ENCODE measurements at regions not wholly inside any gene's neighbourhood (a gene's known extent, or its start where the extent isn't known, plus 50 kb on each side); places are given as distances from the start of the nearest gene placed in this dataset.

GRCh38 chr4:176383273-176384077, 63.7 kb downstream of the SPCS3 start:
- ChIA-PET CTCF (ENCODE audit: partially characterized antibody) (no interaction called here), POLR2A (ENCODE audit: partially characterized antibody) (no interaction called here)
- peaks cover 0 to 3% (median 0%) of the 10 kb centered on the region in 8 donors for H3K9me3 Mint-ChIP-seq
- H3K36me3 ChIP-seq (ENCODE audit: insufficient read depth, low read length) = no peaks in the 10 kb centered on the region
- H3K27me3 ChIP-seq (ENCODE audit: insufficient read depth, low read length) = no peaks in the 10 kb centered on the region
- H3K4me1 ChIP-seq (ENCODE audit: insufficient read depth, low read length) = no peaks in the 10 kb centered on the region
- H3K36me3 Mint-ChIP-seq = no peaks in the 10 kb centered on the region
- no peaks in the 10 kb centered on the region for H3K9me3 ChIP-seq (ENCODE audit: control insufficient read depth in 1 of 2, low read length in 2 of 2)
- H3K27ac ChIP-seq (ENCODE audit: low read depth, low read length) = no peak overlapping the region
- peaks cover 0 to 2% (median 0%) of the 10 kb centered on the region in 4 donors for H3K4me1 Mint-ChIP-seq
- no peak overlapping the region for H3K27ac Mint-ChIP-seq
- intact Hi-C loops (cut with micrococcal nuclease) = no loop called here
- no peak overlapping the region for H3K4me3 ChIP-seq (ENCODE audit: low read length in 2 of 2)
- no peak overlapping the region for H3K4me3 Mint-ChIP-seq
- H3K27me3 Mint-ChIP-seq = peaks cover 0 to 3% of the 10 kb centered on the region in 2 donors
- DNase-seq = no peak

GRCh38 chr4:176385601-176386000, 65.8 kb downstream of the SPCS3 start:
- Histone ChIP-seq H3K36me3 (ENCODE audit: insufficient read depth, low read length) (no peaks in the 10 kb centered on the region), H3K27ac (ENCODE audit: low read depth, low read length) (no peak overlapping the region), H3K27me3 (ENCODE audit: insufficient read depth, low read length) (no peaks in the 10 kb centered on the region), H3K4me1 (ENCODE audit: insufficient read depth, low read length) (no peaks in the 10 kb centered on the region), H3K9me3 (ENCODE audit: control insufficient read depth in 1 of 2, low read length in 2 of 2) (no peaks in the 10 kb centered on the region), H3K4me3 (ENCODE audit: low read length in 2 of 2) (no peak overlapping the region)
- POLR2A ChIA-PET (ENCODE audit: partially characterized antibody) = no interaction called here
- Mint-ChIP-seq H3K4me1 (peaks cover 0 to 2% (median 0%) of the 10 kb centered on the region in 4 donors), H3K27ac (no peak overlapping the region), H3K4me3 (no peak overlapping the region), H3K36me3 (no peaks in the 10 kb centered on the region), H3K9me3 (peaks cover 0 to 5% (median 0%) of the 10 kb centered on the region in 8 donors), H3K27me3 (peaks cover 3 to 8% of the 10 kb centered on the region in 2 donors)
- no peak for DNase-seq
- CTCF ChIA-PET (ENCODE audit: partially characterized antibody) = no interaction called here
- intact Hi-C loops (cut with micrococcal nuclease) = no loop called here

- Mint-ChIP-seq H3K9me3 (peaks cover 0 to 5% (median 0%) of the 10 kb centered on the region in 8 donors), H3K36me3 (no peaks in the 10 kb centered on the region), H3K4me3 (no peak overlapping the region), H3K4me1 (no peaks in the 10 kb centered on the region), H3K27ac (no peak overlapping the region), H3K27me3 (peaks cover 3 to 8% of the 10 kb centered on the region in 2 donors)
- DNase-seq = no peak
- Histone ChIP-seq H3K36me3 (ENCODE audit: insufficient read depth, low read length) (no peaks in the 10 kb centered on the region), H3K4me1 (ENCODE audit: insufficient read depth, low read length) (no peaks in the 10 kb centered on the region), H3K9me3 (ENCODE audit: control insufficient read depth in 1 of 2, low read length in 2 of 2) (no peaks in the 10 kb centered on the region), H3K27me3 (ENCODE audit: insufficient read depth, low read length) (no peaks in the 10 kb centered on the region), H3K4me3 (ENCODE audit: low read length in 2 of 2) (no peak overlapping the region), H3K27ac (ENCODE audit: low read depth, low read length) (no peak overlapping the region)
- ChIA-PET POLR2A (ENCODE audit: partially characterized antibody) (no interaction called here), CTCF (ENCODE audit: partially characterized antibody) (no interaction called here)
- intact Hi-C loops (cut with micrococcal nuclease) = no loop called here
Observed at GRCh38 chr4:176387571-176387970, 67.8 kb downstream of the SPCS3 start.

DNA sequence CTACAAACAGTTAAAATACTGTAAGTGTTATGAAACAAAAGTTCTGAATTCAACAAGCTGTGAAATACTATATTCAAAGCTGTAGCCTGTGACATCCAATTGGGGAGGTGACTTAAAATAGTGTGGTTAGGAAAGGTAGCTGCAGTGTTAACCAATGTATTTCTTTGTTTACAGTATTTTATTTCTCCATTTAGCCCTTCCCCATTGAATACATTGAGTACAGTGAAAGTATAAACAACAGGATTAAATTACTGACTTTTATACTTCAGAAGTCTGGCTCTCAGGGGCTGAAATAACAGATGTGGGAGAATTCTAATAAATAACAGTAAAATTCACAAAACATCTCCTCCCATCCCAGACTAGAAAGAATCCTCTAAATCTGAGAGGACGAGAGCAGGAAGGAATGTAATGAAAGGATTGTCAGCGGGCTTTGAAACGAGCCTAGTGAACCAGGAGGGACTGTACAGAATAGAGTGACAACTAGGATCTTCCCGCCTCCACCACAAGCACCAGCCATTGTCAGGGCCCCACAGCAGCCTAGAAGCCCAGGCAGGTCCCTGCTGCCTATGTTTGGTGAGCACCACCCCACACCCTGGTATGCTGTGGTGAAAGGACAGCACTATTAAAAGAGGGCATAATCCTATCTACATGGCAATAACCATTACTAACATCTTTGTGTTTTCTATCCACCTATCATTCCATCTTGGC, 73.7 kb downstream of the SPCS3 start:
- H3K27me3 ChIP-seq (ENCODE audit: insufficient read depth, low read length) = no peaks in the 10 kb centered on the region
- H3K36me3 ChIP-seq (ENCODE audit: insufficient read depth, low read length) = no peaks in the 10 kb centered on the region
- no peak overlapping the region for H3K27ac ChIP-seq (ENCODE audit: low read depth, low read length)
- no peak overlapping the region for H3K4me3 ChIP-seq (ENCODE audit: low read length in 2 of 2)
- no peak for DNase-seq
- no peak overlapping the region for H3K27ac Mint-ChIP-seq
- no peaks in the 10 kb centered on the region for H3K9me3 ChIP-seq (ENCODE audit: control insufficient read depth in 1 of 2, low read length in 2 of 2)
- H3K27me3 Mint-ChIP-seq = peaks cover 3 to 5% of the 10 kb centered on the region in 2 donors
- ChIA-PET CTCF (ENCODE audit: partially characterized antibody) (no interaction called here), POLR2A (ENCODE audit: partially characterized antibody) (no interaction called here)
- H3K4me1 Mint-ChIP-seq = no peaks in the 10 kb centered on the region
- no peaks in the 10 kb centered on the region for H3K4me1 ChIP-seq (ENCODE audit: insufficient read depth, low read length)
- no peak overlapping the region for H3K4me3 Mint-ChIP-seq
- intact Hi-C loops (cut with micrococcal nuclease) = no loop called here
- no peaks in the 10 kb centered on the region for H3K36me3 Mint-ChIP-seq
- peaks cover 0 to 8% (median 0%) of the 10 kb centered on the region in 8 donors for H3K9me3 Mint-ChIP-seq

DNA sequence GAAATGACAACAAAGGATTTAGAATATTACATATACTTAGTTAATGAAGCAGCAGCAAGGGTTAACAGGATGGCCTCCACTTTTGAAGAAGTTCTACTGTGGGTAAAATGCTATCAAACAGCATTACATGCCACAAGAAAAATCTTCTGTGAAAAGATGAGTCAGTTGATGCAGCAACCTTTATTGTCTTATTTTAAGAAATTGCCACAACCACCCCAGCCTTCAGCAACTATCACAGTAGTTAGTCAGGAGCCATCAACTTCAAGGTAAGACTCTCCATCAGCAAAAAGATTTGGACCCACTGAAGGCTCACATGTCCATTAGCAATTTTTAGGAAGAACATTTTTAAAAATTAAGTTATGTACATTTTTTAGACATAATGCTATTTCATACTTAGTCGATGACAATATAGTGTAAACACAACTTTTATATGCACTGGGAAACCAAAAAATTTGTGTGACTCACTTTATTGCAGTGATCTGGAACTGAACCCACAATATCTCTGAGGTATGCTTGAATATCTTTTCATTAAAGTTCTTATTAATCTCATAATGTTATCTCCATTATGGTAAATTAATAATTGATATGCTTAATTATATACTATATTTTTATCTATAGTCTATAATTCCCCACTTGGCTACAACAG, 81.2 kb downstream of the SPCS3 start:
- no peak for DNase-seq
- Histone ChIP-seq H3K9me3 (ENCODE audit: control insufficient read depth in 1 of 2, low read length in 2 of 2) (no peaks in the 10 kb centered on the region), H3K36me3 (ENCODE audit: insufficient read depth, low read length) (no peaks in the 10 kb centered on the region), H3K4me3 (ENCODE audit: low read length in 2 of 2) (no peak overlapping the region), H3K4me1 (ENCODE audit: insufficient read depth, low read length) (no peaks in the 10 kb centered on the region), H3K27ac (ENCODE audit: low read depth, low read length) (no peak overlapping the region), H3K27me3 (ENCODE audit: insufficient read depth, low read length) (no peaks in the 10 kb centered on the region)
- intact Hi-C loops (cut with micrococcal nuclease) = no loop called here
- Mint-ChIP-seq H3K4me3 (no peak overlapping the region), H3K4me1 (no peaks in the 10 kb centered on the region), H3K27me3 (peaks cover 2 to 4% of the 10 kb centered on the region in 2 donors), H3K27ac (no peak overlapping the region), H3K36me3 (no peaks in the 10 kb centered on the region), H3K9me3 (peaks cover 0 to 17% (median 0%) of the 10 kb centered on the region in 8 donors)
- POLR2A ChIA-PET (ENCODE audit: partially characterized antibody) = no interaction called here
- CTCF ChIA-PET (ENCODE audit: partially characterized antibody) = no interaction called here

DNA sequence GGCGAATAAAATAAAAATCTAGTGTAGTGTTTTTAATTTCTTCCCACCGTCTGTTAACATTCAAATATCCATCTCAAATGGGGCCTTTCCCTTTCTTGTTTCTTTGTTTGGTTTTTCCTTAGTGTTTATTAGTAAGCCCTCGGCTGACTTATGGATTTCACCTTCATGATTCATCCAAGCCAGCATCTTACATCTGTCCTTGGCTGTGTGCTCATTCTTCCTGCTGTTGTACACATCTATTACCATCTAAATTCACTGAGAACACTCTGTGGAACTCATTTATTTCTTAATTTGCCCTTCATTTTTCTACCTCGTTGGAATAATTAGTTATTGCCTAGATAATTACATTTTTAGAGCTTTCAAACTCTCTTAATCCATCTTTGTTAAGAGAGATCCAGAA, 84.9 kb downstream of the SPCS3 start:
- peaks cover 2 to 4% of the 10 kb centered on the region in 2 donors for H3K27me3 Mint-ChIP-seq

DNA sequence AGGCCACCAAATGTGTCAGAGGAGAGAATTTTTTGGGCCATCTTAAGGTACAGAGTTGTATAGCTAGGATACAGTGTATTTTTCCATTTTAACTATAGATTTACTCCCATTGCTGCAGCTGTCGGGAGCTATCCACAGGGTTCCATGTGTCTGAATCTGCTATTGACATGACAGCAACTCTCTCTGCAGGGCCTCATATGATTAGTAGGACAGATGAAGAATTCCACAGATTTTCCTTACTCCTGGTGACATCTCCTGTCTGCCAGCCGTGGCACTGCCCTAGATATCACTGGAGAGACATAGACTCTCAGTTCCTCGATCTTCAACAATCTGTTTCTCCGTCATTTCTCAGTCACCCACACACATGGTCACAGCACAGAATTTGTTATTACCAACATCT, 86.5 kb downstream of the SPCS3 start:
- no peak for DNase-seq
- Mint-ChIP-seq H3K4me3 (no peak overlapping the region), H3K27me3 (peaks cover 0 to 4% of the 10 kb centered on the region in 2 donors), H3K36me3 (no peaks in the 10 kb centered on the region), H3K9me3 (peaks cover 0 to 4% (median 0%) of the 10 kb centered on the region in 8 donors), H3K4me1 (no peaks in the 10 kb centered on the region), H3K27ac (no peak overlapping the region)
- no peaks in the 10 kb centered on the region for H3K4me1 ChIP-seq (ENCODE audit: insufficient read depth, low read length)
- intact Hi-C loops (cut with micrococcal nuclease) = no loop called here
- H3K27me3 ChIP-seq (ENCODE audit: insufficient read depth, low read length) = no peaks in the 10 kb centered on the region
- no peak overlapping the region for H3K4me3 ChIP-seq (ENCODE audit: low read length in 2 of 2)
- H3K27ac ChIP-seq (ENCODE audit: low read depth, low read length) = no peak overlapping the region
- POLR2A ChIA-PET (ENCODE audit: partially characterized antibody) = no interaction called here
- CTCF ChIA-PET (ENCODE audit: partially characterized antibody) = no interaction called here
- H3K9me3 ChIP-seq (ENCODE audit: control insufficient read depth in 1 of 2, low read length in 2 of 2) = no peaks in the 10 kb centered on the region
- H3K36me3 ChIP-seq (ENCODE audit: insufficient read depth, low read length) = no peaks in the 10 kb centered on the region

More for the DNA sequence above, 84.9 kb downstream of the SPCS3 start:
- H3K27me3 ChIP-seq (ENCODE audit: insufficient read depth, low read length) = no peaks in the 10 kb centered on the region
- no peak overlapping the region for H3K27ac Mint-ChIP-seq
- no peaks in the 10 kb centered on the region for H3K36me3 Mint-ChIP-seq
- no peaks in the 10 kb centered on the region for H3K4me1 ChIP-seq (ENCODE audit: insufficient read depth, low read length)
- peaks cover 0 to 6% (median 0%) of the 10 kb centered on the region in 8 donors for H3K9me3 Mint-ChIP-seq
- no peak overlapping the region for H3K4me3 Mint-ChIP-seq
- ChIA-PET POLR2A (ENCODE audit: partially characterized antibody) (no interaction called here), CTCF (ENCODE audit: partially characterized antibody) (no interaction called here)
- no peak overlapping the region for H3K27ac ChIP-seq (ENCODE audit: low read depth, low read length)
- no peak for DNase-seq
- H3K4me1 Mint-ChIP-seq = no peaks in the 10 kb centered on the region
- H3K4me3 ChIP-seq (ENCODE audit: low read length in 2 of 2) = no peak overlapping the region
- H3K9me3 ChIP-seq (ENCODE audit: control insufficient read depth in 1 of 2, low read length in 2 of 2) = no peaks in the 10 kb centered on the region
- no peaks in the 10 kb centered on the region for H3K36me3 ChIP-seq (ENCODE audit: insufficient read depth, low read length)
- intact Hi-C loops (cut with micrococcal nuclease) = no loop called here
